Ishikawa (cell line): ENCODE measurements at regions not wholly inside any gene's neighbourhood (a gene's known extent, or its start where the extent isn't known, plus 50 kb on each side); places are given as distances from the start of the nearest gene placed in this dataset.

ENCODE experiments used
- CEBPB ChIP-seq: IDR thresholded peaks from 2 replicates; pipeline ENCODE4 v1.6.1; 2012
- CREB1 ChIP-seq: IDR thresholded peaks from 2 replicates; pipeline ENCODE4 v1.6.1; 2012; ENCODE audit warnings: low read depth
- EP300 ChIP-seq: IDR thresholded peaks from 2 replicates; pipeline ENCODE4 v1.6.1; 2012; ENCODE audit warnings: borderline replicate concordance
- FOXM1 ChIP-seq: IDR thresholded peaks from 2 replicates; pipeline ENCODE4 v1.6.1; 2012; ENCODE audit warnings: low read depth, borderline replicate concordance
- MAX ChIP-seq: IDR thresholded peaks from 2 replicates; pipeline ENCODE4 v1.6.1; 2012
- NFIC ChIP-seq: IDR thresholded peaks from 2 replicates; pipeline ENCODE4 v1.6.1; 2012
- RAD21 ChIP-seq: IDR thresholded peaks from 2 replicates; pipeline ENCODE4 v1.6.1; 2012; ENCODE audit warnings: low read depth
- TAF1 ChIP-seq: IDR thresholded peaks from 2 replicates; pipeline ENCODE4 v1.6.1; 2012; ENCODE audit warnings: low read depth, mild to moderate bottlenecking
- TCF12 ChIP-seq: IDR thresholded peaks from 2 replicates; pipeline ENCODE4 v1.6.1; 2012; ENCODE audit warnings: low read depth
- TEAD4 ChIP-seq: IDR thresholded peaks from 2 replicates; pipeline ENCODE4 v1.6.1; 2012
- USF1 ChIP-seq: IDR thresholded peaks from 2 replicates; pipeline ENCODE4 v1.6.1; 2012
- YY1 ChIP-seq: IDR thresholded peaks from 2 replicates; pipeline ENCODE4 v1.6.1; 2012; ENCODE audit warnings: low read depth
- ZBTB7A ChIP-seq: IDR thresholded peaks from 2 replicates; pipeline ENCODE4 v1.6.1; 2012; ENCODE audit warnings: low read depth
- TF ChIP-seq, protein P1 (sequence below): IDR thresholded peaks from 2 replicates; pipeline ENCODE4 v1.6.1; 2012; ENCODE audit warnings: low read depth, mild to moderate bottlenecking

DNA sequence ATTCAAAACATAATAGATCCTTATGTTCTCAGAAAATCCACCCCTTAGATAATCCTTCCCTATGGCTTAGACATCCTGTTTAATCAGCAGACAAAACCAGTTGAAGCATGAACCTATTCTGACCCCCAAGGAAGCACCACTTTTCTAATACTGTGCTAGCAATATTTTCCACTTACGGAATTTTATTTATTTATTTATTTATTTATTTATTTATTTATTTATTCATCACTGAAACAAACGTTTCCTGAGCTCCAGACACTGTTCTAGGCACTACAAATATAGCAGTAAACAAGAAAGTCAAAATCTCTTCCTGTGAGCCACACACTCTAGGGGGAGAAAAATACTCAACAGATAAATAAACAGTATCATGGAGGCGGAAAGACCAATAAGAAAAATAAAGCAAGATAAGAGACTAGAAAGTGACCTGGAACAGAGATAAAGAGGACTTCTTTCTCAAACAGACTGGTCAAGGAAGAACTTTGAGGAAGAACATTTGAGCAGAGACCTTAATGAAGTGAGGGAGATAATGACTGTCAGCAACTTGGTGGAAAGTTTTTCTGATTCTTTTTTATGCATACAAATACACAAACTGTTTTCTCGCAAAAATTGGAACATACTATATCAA lies 145.5 kb upstream of the POGK start:
- TF ChIP-seq, protein P1, sequence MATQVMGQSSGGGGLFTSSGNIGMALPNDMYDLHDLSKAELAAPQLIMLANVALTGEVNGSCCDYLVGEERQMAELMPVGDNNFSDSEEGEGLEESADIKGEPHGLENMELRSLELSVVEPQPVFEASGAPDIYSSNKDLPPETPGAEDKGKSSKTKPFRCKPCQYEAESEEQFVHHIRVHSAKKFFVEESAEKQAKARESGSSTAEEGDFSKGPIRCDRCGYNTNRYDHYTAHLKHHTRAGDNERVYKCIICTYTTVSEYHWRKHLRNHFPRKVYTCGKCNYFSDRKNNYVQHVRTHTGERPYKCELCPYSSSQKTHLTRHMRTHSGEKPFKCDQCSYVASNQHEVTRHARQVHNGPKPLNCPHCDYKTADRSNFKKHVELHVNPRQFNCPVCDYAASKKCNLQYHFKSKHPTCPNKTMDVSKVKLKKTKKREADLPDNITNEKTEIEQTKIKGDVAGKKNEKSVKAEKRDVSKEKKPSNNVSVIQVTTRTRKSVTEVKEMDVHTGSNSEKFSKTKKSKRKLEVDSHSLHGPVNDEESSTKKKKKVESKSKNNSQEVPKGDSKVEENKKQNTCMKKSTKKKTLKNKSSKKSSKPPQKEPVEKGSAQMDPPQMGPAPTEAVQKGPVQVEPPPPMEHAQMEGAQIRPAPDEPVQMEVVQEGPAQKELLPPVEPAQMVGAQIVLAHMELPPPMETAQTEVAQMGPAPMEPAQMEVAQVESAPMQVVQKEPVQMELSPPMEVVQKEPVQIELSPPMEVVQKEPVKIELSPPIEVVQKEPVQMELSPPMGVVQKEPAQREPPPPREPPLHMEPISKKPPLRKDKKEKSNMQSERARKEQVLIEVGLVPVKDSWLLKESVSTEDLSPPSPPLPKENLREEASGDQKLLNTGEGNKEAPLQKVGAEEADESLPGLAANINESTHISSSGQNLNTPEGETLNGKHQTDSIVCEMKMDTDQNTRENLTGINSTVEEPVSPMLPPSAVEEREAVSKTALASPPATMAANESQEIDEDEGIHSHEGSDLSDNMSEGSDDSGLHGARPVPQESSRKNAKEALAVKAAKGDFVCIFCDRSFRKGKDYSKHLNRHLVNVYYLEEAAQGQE = no peak
- TF ChIP-seq NFIC (no peak), EP300 (no peak), TAF1 (no peak), MAX (no peak), USF1 (no peak), FOXM1 (no peak), CREB1 (no peak), YY1 (no peak), TCF12 (no peak), CEBPB (no peak), ZBTB7A (no peak), RAD21 (no peak), TEAD4 (no peak)
